ENCODE measurements at regions not wholly inside any gene's neighbourhood (a gene's known extent, or its start where the extent isn't known, plus 50 kb on each side); places are given as distances from the start of the nearest gene placed in this dataset.

- DNase-seq = no peak
These were observed 179.7 kb downstream of the ACKR3 start for GRCh38 chr2:236749346-236749745.

DNA sequence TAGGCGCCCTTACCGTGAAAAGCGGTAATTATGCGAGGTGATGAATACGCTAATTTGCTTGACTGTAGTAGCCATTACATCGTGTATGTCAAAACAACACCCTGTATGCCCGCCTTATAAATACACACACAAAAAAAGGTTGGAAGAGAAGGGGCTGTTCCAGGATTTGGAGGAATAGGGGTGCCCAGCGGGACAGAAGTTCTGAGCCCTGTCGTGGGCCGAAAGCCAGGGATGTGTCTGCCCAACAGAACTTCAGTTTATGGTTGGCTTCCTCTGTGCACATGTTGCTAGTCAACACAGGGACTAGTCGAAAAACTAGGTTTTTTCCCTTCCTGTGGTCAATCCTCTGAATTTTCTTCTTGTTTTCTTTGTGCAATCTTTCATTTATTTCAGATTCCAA lies 182.5 kb downstream of the ACKR3 start:
- DNase-seq = no peak

- DNase-seq = no peak
These were observed 184.1 kb downstream of the ACKR3 start for GRCh38 chr2:236753606-236754270.

- DNase-seq = no peak
These were observed 184.8 kb downstream of the ACKR3 start for GRCh38 chr2:236754271-236754944.

DNA sequence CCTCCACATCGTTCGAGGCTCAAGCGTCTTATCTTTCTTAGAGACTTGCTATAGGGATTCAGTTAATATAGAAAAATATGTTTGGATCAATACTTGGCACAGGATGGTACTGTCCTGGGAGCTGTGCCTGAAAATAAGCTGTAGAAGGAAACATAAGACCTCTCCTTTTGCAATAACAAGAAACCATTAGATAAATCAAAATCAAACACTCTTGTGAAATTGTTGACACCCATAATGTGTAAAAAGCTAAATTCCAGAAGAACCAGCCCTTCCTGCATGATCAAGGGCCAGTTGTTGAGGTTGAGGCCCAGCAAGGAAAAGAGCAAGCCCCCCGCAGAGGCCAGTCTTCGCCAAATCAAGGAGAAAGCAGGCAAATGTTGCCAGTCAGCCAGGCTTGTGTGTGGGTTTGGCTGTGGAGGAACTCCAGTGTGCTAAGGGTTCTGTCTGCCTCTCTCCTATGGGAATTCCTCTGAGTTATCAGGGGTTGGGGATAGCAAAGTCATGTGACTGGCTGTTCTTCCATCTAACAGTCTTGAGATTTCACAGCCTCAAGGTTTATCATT lies 185.7 kb downstream of the ACKR3 start:
- no peak for DNase-seq

- no peak for DNase-seq
These were observed 188.8 kb downstream of the ACKR3 start for GRCh38 chr2:236758406-236758805.

DNA sequence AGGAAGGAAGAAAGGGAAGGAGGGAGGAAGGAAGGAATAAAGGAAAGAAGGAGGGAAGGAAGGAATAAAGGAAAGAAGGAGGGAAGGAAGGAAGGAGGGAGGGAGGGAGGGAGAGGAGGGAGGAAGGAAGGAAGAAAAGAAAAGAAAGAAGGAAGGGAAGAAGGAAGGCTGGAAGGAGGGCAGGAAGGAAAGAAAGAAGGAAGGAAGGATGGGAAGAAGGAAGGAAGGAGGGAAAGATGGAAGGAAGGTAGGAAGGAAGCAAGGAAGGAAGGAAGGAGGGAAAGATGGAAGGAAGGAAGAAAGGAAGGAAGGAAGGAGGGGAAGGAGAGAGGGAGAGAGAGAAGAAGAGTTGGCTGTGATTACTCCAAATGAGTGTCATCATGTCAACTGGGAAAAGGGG lies 190.6 kb downstream of the ACKR3 start:
- DNase-seq = no peak

GRCh38 chr2:236761358-236761757 lies 191.7 kb downstream of the ACKR3 start:
- no peak for DNase-seq

DNA sequence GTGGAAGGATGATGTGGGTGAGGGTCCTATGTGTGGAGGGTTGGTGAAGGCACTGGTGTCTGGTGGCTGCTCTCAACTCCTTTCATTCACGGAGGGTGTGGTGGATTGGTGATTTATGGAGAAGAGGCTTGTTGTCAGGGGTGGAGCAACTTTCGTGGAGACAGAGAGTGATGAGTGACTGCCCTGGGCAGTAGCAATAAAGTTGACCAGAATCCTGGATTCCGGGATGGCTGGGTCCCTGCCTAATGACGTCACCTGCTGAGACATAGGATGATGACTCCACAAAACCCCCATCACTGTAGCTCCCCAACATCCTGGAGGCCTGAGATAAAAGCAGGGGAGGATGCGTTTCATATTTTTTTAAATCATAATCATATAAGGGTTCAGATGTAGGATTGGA lies 193.0 kb downstream of the ACKR3 start:
- DNase-seq = no peak

DNA sequence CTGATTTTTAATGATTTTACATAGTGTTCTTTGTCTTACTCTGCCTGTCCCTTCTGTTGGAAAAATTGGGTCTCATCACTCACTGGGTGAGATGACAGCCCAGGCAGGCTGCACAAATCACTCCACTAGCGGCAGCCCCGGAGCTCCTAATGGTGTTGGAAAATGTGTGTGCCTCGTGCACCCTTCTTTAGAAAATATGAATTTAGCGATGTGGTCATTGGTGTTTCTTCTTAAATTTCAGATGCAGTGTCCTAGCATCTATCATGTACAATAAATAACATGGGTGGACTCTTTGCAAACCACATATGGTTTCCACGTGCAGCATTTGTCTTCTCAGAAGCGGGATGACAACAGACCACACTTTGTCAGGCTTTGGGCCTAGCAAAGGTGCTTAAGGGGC lies 194.2 kb downstream of the ACKR3 start:
- DNase-seq = no peak

DNA sequence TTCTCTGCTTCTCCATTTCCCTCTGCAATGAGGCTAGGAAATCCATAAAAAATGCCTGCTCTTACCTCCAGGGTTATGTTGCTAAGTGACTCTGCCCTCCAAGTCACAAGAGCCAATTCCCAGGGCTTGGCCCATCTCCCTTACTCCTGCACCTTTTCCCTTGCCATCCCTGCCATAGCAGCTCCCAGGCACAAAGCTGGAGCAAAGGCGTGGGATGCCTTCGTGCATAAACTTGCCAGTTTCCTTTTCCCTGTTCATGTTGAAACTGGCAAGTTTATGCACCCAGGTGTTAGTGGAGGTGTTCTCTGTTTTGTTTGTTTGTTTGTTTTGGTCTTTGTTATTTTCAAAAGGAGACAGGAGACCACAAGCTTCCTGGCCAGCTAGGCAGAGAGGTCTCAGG lies 195.1 kb downstream of the ACKR3 start:
- DNase-seq = no peak

- DNase-seq = no peak
These were observed 195.9 kb downstream of the ACKR3 start for GRCh38 chr2:236765478-236765877.

DNA sequence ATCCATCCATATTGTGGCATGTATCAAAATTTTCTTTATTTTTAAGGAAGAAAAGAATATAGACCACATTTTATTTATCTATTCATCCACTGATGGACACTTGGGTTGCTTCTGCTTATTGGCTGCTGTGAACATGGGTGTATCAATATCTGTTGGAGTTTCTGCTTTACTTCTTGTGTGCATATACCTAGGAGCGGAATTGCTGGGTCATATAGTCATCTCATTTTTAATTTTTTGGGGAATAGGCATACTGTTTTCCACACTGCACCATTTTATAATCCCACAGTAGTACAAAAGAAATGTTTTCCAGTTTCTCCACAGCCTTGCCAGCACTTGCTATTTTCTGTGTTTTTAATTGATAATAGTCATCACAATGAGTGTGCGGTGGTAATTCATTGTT lies 197.2 kb downstream of the ACKR3 start:
- DNase-seq = no peak

DNA sequence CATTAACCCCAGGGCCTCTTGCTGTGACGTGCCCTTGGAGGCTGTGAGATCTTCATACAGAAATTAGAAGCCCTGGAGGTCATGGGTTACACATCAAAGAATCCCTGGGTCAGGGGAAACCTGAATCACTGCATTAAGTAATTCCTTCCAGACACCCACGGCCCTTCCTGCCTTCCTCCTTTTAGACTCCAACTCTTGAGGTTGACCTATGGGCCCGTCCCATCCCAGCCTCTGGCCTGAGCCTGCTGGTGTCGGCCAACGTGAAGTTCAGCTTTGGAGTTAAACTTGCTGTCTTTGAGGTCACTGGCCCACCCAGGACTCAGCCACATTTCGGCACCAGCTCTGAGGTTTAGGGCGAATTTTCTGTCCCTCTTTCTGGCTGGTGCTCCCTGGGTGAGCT lies 198.3 kb downstream of the ACKR3 start:
- no peak for DNase-seq

- no peak for DNase-seq
These were observed 198.9 kb downstream of the ACKR3 start for GRCh38 chr2:236768393-236769140.

DNA sequence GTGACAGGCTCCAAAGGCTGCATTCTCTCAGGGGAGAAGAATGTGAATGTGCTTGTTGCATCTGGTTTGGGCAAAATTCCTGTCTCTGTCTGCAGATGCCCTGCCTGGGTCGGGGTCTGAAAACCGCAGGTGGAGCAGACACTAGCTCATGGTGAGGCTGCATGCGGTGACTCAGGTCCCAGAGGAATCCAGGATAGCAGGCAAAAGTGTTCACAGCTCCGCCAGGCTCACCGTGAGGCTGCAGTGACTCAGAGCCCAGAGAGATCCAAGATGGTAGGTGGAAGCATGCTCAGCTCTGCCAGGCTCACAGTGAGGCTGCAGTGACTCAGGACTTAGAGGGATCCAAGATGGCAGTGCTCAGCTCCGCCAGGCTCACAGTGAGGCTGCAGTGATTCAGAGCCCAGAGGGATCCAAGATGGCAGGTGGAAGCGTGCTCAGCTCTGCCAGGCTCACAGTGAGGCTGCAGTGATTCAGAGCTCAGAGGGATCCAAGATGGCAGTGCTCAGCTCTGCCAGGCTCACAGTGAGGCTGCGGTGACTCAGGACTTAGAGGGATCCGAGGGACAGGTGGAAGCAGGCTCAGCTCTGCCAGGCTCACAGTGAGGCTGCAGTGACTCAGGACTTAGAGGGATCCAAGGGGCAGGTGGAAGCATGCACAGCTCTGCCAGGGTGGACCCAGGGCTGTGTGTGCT lies 200.5 kb downstream of the ACKR3 start:
- DNase-seq = no peak

GRCh38 chr2:236772220-236772837 lies 202.7 kb downstream of the ACKR3 start:
- no peak for DNase-seq

- DNase-seq = no peak
These were observed 203.6 kb downstream of the ACKR3 start for GRCh38 chr2:236773206-236773605.

DNA sequence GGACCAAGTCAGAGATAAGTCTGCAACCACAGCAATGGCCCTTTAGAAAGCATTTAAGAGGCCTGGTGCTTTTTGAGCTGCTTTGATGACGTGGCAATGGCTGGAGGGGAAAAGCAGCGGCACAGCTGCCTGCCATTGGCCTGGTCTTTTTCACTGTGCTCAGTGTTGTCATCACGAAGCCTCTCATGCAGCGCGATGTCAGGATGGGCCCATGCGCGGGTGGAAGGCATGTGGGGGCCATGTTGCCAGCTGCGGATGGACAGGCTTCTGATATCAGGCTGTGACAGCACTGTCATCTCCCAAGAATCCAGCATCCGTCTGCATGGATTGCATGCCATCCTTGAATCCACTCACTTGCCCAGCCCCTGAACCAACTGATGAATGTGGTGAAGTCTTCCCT lies 204.5 kb downstream of the ACKR3 start:
- no peak for DNase-seq

DNA sequence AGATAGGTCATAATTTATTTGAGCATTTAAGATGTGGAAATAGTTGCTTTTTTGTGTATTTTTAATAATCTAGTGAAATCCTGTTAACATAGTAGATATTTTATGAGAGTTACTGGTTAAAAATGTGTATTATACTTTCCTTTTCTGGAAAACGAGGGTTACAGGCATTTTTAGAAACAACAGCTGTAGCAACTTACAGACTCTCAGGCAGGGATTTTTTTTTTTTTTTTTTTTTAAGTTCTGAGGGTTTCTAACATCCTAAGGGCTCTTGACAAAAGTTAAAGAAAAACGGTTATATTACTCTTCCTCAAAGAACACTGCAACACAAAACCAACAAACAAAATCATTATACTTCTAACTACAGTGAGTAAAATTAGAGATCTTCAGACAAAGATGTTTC lies 205.9 kb downstream of the ACKR3 start:
- no peak for DNase-seq

GRCh38 chr2:236776206-236776605 lies 206.6 kb downstream of the ACKR3 start:
- no peak for DNase-seq

GRCh38 chr2:236776695-236777251 lies 207.1 kb downstream of the ACKR3 start:
- no peak for DNase-seq
